Astrocyte (in vitro differentiated cells and primary cell): ENCODE measurements at regions not wholly inside any gene's neighbourhood (a gene's known extent, or its start where the extent isn't known, plus 50 kb on each side); places are given as distances from the start of the nearest gene placed in this dataset.

Experiments
- EZH2 ChIP-seq: IDR thresholded peaks from 2 replicates; pipeline ENCODE4 v1.6.1; 2012; ENCODE audit warnings: mild to moderate bottlenecking, low read length, inconsistent platforms; ENCODE audit not compliant: insufficient read depth
- TF ChIP-seq, protein P1 (sequence below): IDR thresholded peaks from 2 replicates; pipeline ENCODE4 v1.5.1; 2011; ENCODE audit warnings: low read depth, mild to moderate bottlenecking, inconsistent platforms, low read length, moderate library complexity; ENCODE audit not compliant: insufficient read depth

DNA sequence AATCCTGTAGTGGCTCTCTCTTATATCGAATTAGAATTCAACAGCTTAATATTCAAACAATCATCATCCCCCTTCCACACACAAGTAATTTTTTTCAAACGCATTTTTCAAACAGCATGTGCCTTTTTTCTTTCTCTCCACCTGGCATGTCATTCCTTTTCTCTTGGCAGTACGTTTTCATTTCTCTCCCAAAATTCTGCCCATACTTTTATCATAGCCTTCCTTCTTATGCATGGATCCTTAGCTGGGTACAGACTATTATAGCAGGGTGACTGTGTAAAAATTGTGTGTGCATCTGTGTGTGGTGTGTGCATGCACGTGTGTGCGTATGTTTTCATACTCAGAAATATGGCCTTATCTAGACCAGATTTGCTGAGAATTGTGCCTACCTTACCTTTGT, 184.3 kb downstream of the ZC3H11B start:
- TF ChIP-seq, protein P1, sequence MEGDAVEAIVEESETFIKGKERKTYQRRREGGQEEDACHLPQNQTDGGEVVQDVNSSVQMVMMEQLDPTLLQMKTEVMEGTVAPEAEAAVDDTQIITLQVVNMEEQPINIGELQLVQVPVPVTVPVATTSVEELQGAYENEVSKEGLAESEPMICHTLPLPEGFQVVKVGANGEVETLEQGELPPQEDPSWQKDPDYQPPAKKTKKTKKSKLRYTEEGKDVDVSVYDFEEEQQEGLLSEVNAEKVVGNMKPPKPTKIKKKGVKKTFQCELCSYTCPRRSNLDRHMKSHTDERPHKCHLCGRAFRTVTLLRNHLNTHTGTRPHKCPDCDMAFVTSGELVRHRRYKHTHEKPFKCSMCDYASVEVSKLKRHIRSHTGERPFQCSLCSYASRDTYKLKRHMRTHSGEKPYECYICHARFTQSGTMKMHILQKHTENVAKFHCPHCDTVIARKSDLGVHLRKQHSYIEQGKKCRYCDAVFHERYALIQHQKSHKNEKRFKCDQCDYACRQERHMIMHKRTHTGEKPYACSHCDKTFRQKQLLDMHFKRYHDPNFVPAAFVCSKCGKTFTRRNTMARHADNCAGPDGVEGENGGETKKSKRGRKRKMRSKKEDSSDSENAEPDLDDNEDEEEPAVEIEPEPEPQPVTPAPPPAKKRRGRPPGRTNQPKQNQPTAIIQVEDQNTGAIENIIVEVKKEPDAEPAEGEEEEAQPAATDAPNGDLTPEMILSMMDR: no peak
- TF ChIP-seq EZH2: no peak
